Hepatocyte (in vitro differentiated cells): ENCODE measurements at regions not wholly inside any gene's neighbourhood (a gene's known extent, or its start where the extent isn't known, plus 50 kb on each side); places are given as distances from the start of the nearest gene placed in this dataset.

Experiments
- DNase-seq: peaks from one replicate; pipeline ENCODE4 v3.0.0-alpha.2; 2016; ENCODE audit warnings: low spot score
- H2AFZ ChIP-seq: fragments of 200-600 bp; sonication (generic); 2 replicates; pipeline ENCODE4 v1.6.0; 2016; ENCODE audit warnings: antibody characterized with exemption, mild to moderate bottlenecking
- H3K27ac ChIP-seq: fragments of 200-600 bp; sonication (generic); 2 replicates; pipeline ENCODE4 v1.5.1; 2016; ENCODE audit warnings: mild to moderate bottlenecking
- H3K27me3 ChIP-seq: fragments of 200-600 bp; sonication (generic); 2 replicates; pipeline ENCODE4 v1.6.1; 2016
- H3K36me3 ChIP-seq: fragments of 200-600 bp; sonication (generic); replicated peaks from 2 replicates; pipeline ENCODE4 v1.5.1; 2016; ENCODE audit warnings: low read depth; ENCODE audit not compliant: insufficient read depth
- H3K4me1 ChIP-seq: fragments of 200-600 bp; sonication (generic); 2 replicates; pipeline ENCODE4 v1.5.1; 2016; ENCODE audit warnings: mild to moderate bottlenecking, moderate library complexity; ENCODE audit not compliant: insufficient read depth
- H3K4me2 ChIP-seq: fragments of 200-600 bp; sonication (generic); 2 replicates; pipeline ENCODE4 v1.6.0; 2016
- H3K4me3 ChIP-seq: fragments of 200-600 bp; sonication (generic); 2 replicates; pipeline ENCODE4 v1.5.1; 2016; ENCODE audit warnings: mild to moderate bottlenecking
- H3K79me2 ChIP-seq: fragments of 200-600 bp; sonication (generic); 2 replicates; pipeline ENCODE4 v1.6.0; 2017; ENCODE audit warnings: mild to moderate bottlenecking
- H3K9me2 ChIP-seq: fragments of 200-600 bp; sonication (generic); replicated peaks from 2 replicates; pipeline ENCODE4 v1.6.0; 2017; ENCODE audit warnings: mild to moderate bottlenecking; ENCODE audit not compliant: insufficient read depth
- H3K9me3 ChIP-seq: fragments of 200-600 bp; sonication (generic); 2 replicates; pipeline ENCODE4 v1.5.1; 2016; ENCODE audit warnings: low read depth, mild to moderate bottlenecking
- H4K20me1 ChIP-seq: fragments of 200-600 bp; sonication (generic); 2 replicates; pipeline ENCODE4 v1.6.0; 2016; ENCODE audit warnings: mild to moderate bottlenecking; ENCODE audit not compliant: insufficient read depth, poor library complexity, severe bottlenecking
- EZH2 ChIP-seq: fragments of 200-600 bp; sonication (generic); IDR thresholded peaks from 2 replicates; pipeline ENCODE4 v1.6.1; 2016; ENCODE audit warnings: antibody characterized with exemption, mild to moderate bottlenecking, borderline replicate concordance
- EZH2phosphoT487 ChIP-seq: fragments of 200-600 bp; sonication (generic); IDR thresholded peaks from one replicate; pipeline ENCODE4 v1.6.1; 2018; ENCODE audit warnings: antibody characterized with exemption, mild to moderate bottlenecking, low read depth, moderate library complexity; ENCODE audit not compliant: unreplicated experiment, severe bottlenecking
- WGBS: methylation state at CpG from one replicate; pipeline ENCODE4 v1.1.6; 2016; ENCODE audit warnings: low lambda C conversion rate; ENCODE audit errors: missing lambda C conversion rate; 5-methylcytosine and 5-hydroxymethylcytosine counted together
- TF ChIP-seq, protein P1 (sequence below): fragments of 200-600 bp; sonication (generic); IDR thresholded peaks from 2 replicates; pipeline ENCODE4 v1.5.1; 2016; ENCODE audit warnings: antibody characterized with exemption, mild to moderate bottlenecking; ENCODE audit not compliant: poor library complexity

DNA sequence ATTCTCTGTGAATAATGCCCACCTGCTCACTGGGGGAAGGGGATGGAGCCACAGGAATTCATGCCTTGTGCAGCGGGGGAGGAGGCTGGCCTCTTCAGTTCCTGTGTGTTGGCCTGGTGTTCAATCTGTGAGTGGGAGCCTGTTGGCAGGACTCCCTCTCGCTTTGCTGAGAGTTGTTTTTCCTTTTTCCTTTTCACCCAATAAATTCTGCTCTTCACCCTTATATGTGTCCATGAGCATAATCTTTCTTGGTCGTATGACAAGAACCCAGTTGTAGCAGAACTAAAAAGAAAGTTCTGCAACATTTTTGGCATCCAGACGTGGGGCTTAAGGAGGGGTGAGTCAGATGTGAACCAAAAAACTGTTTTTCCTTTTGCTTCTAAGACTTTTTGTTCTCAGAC is 235.2 kb upstream of the HDX start:
- H3K36me3 ChIP-seq = no peaks in the 10 kb centered on the region
- no peaks in the 10 kb centered on the region for H3K27me3 ChIP-seq
- H2AFZ ChIP-seq = no peak overlapping the region
- H3K4me2 ChIP-seq = no peak overlapping the region
- no peaks in the 10 kb centered on the region for H3K9me3 ChIP-seq
- H3K4me3 ChIP-seq = no peak overlapping the region
- no peaks in the 10 kb centered on the region for H3K9me2 ChIP-seq
- DNase-seq = no peak
- H3K4me1 ChIP-seq = peaks cover 9% of the 10 kb centered on the region
- TF ChIP-seq, protein P1, sequence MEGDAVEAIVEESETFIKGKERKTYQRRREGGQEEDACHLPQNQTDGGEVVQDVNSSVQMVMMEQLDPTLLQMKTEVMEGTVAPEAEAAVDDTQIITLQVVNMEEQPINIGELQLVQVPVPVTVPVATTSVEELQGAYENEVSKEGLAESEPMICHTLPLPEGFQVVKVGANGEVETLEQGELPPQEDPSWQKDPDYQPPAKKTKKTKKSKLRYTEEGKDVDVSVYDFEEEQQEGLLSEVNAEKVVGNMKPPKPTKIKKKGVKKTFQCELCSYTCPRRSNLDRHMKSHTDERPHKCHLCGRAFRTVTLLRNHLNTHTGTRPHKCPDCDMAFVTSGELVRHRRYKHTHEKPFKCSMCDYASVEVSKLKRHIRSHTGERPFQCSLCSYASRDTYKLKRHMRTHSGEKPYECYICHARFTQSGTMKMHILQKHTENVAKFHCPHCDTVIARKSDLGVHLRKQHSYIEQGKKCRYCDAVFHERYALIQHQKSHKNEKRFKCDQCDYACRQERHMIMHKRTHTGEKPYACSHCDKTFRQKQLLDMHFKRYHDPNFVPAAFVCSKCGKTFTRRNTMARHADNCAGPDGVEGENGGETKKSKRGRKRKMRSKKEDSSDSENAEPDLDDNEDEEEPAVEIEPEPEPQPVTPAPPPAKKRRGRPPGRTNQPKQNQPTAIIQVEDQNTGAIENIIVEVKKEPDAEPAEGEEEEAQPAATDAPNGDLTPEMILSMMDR = no peak
- TF ChIP-seq EZH2 (no peak), EZH2phosphoT487 (no peak)
- WGBS = 47% methylated on average over 4 of the region's 4 CpGs
- no peaks in the 10 kb centered on the region for H4K20me1 ChIP-seq
- H3K27ac ChIP-seq = peak overlapping the region; percentile 2
- H3K79me2 ChIP-seq = no peaks in the 10 kb centered on the region

DNA sequence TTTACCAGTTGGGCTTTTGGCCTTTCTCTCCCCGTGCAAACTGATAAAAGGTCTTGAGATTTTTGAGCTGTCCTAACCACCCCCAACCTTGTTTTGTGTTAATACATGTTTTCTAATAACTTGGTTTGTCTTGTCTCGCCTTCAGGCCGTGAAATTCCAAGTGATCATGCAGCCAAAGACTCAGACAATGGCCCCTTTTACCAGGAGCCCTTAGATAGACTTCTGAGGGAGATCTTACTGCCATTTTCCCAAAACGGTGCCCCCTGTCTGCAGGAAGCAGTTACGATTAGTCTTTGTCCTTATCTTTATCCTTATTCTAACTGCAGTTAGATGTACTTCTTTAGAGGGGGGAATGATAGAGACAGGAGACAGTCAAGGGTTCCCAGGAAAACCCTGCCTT is 245.3 kb upstream of the HDX start:
- H3K79me2 ChIP-seq = no peaks in the 10 kb centered on the region
- H3K9me2 ChIP-seq = no peaks in the 10 kb centered on the region
- no peaks in the 10 kb centered on the region for H3K36me3 ChIP-seq
- H3K4me2 ChIP-seq = no peak overlapping the region
- H3K27ac ChIP-seq = no peak overlapping the region
- H2AFZ ChIP-seq = no peak overlapping the region
- no peaks in the 10 kb centered on the region for H3K27me3 ChIP-seq
- H3K4me1 ChIP-seq = no peaks in the 10 kb centered on the region
- TF ChIP-seq, protein P1 = no peak
- TF ChIP-seq EZH2 (no peak), EZH2phosphoT487 (no peak)
- DNase-seq = no peak
- 64% methylated on average over 5 of the region's 5 CpGs for WGBS
- H3K9me3 ChIP-seq = no peaks in the 10 kb centered on the region
- H4K20me1 ChIP-seq = no peaks in the 10 kb centered on the region
- H3K4me3 ChIP-seq = no peak overlapping the region

DNA sequence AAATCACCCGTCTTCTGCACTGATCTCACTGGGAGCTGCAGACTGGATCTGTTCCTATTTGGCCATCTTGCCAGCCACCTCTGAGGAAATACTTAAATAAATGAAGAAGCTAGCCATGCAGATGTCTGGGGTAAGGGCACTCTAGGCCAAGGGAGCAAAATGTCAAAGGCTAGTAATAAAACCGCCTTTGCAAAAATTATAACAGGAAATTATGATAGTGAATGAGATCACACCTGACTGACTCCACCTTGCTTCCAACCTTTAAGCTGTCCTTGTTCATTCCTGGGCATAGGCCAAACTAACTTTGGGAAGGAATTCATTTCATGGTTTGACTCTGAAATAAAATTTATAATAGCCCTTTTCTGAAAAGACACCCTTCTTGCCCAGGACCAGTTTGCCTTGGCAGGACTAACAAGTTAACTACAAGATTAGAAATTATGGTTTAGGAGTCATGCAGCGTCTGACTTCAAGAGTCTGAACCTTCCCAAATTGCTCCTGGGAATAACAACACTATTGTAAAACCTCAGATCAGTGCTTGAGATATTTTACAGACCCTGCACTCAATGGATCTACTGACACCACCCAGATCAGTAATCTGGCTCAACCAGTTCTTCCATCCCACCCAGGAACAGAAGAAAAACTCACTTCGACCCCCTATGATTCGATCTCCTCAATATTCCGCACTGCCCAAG is 246.9 kb upstream of the HDX start:
- Histone ChIP-seq H3K27me3 (no peaks in the 10 kb centered on the region), H3K9me3 (no peaks in the 10 kb centered on the region), H3K9me2 (no peaks in the 10 kb centered on the region), H2AFZ (no peak overlapping the region), H4K20me1 (no peaks in the 10 kb centered on the region), H3K4me2 (no peak overlapping the region), H3K79me2 (no peaks in the 10 kb centered on the region), H3K4me3 (no peak overlapping the region), H3K36me3 (no peaks in the 10 kb centered on the region), H3K27ac (no peak overlapping the region), H3K4me1 (no peaks in the 10 kb centered on the region)
- TF ChIP-seq EZH2phosphoT487 (no peak), EZH2 (no peak)
- TF ChIP-seq, protein P1 = no peak
- no peak for DNase-seq
- WGBS = 70% methylated on average over 6 of the region's 6 CpGs
